Keratinocyte (primary cell): ENCODE measurements at regions not wholly inside any gene's neighbourhood (a gene's known extent, or its start where the extent isn't known, plus 50 kb on each side); places are given as distances from the start of the nearest gene placed in this dataset.

Source experiments
- DNase-seq: peaks from one replicate; pipeline ENCODE4 v3.0.0-alpha.2; 2011; ENCODE audit warnings: low read depth, missing footprints, low spot score
- FAIRE-seq: peaks from 2 replicates; lab custom pipeline; 2011; peaks lifted over from hg19 to GRCh38; lab: Jason Lieb, UNC
- H2AFZ ChIP-seq: 2 replicates; pipeline ENCODE4 v1.6.0; 2012; ENCODE audit warnings: low read length, control low read depth, inconsistent platforms; ENCODE audit not compliant: control insufficient read depth
- H3K27ac ChIP-seq: 2 replicates; pipeline ENCODE4 v1.5.1; 2011; ENCODE audit warnings: low read length; ENCODE audit not compliant: control insufficient read depth, insufficient read depth
- H3K27me3 ChIP-seq: 3 replicates; pipeline ENCODE4 v1.6.0; 2011; ENCODE audit warnings: low read length; ENCODE audit not compliant: control insufficient read depth, insufficient read depth; ENCODE audit errors: extremely low read depth
- H3K36me3 ChIP-seq, 2 experiments: 2 replicates in 1 of 2; 3 replicates in 1 of 2; pipeline ENCODE4 v1.5.1; 2011; ENCODE audit warnings: low read length in 2 of 2, mild to moderate bottlenecking in 1 of 2; ENCODE audit not compliant: control insufficient read depth in 2 of 2, insufficient read depth in 2 of 2; ENCODE audit errors: extremely low read depth in 1 of 2
- H3K4me1 ChIP-seq: 3 replicates; pipeline ENCODE4 v1.5.1; 2011; ENCODE audit warnings: low read length; ENCODE audit not compliant: control insufficient read depth, insufficient read depth; ENCODE audit errors: extremely low read depth
- H3K4me2 ChIP-seq: 3 replicates; pipeline ENCODE4 v1.6.0; 2011; ENCODE audit warnings: low read depth, low read length; ENCODE audit not compliant: control insufficient read depth, insufficient read depth; ENCODE audit errors: extremely low read depth
- H3K4me3 ChIP-seq, 3 experiments: fragments of 200-600 bp in 1 of 3; sonication (generic) in 1 of 3; 2 replicates in 2 of 3; 3 replicates in 1 of 3; pipeline ENCODE4 v1.5.1; 2011 to 2016; ENCODE audit warnings: low read length in 3 of 3, mild to moderate bottlenecking in 3 of 3, control low read depth in 2 of 3, inconsistent platforms in 1 of 3, low read depth in 1 of 3, mixed read lengths in 1 of 3, mixed run types in 1 of 3, moderate library complexity in 1 of 3; ENCODE audit not compliant: control insufficient read depth in 2 of 3, insufficient read depth in 2 of 3; ENCODE audit errors: extremely low read depth in 1 of 3
- H3K79me2 ChIP-seq: 2 replicates; pipeline ENCODE4 v1.6.0; 2012; ENCODE audit warnings: low read length; ENCODE audit not compliant: control insufficient read depth, insufficient read depth
- H3K9ac ChIP-seq: 3 replicates; pipeline ENCODE4 v1.6.0; 2011; ENCODE audit warnings: low read length; ENCODE audit not compliant: control insufficient read depth, insufficient read depth; ENCODE audit errors: extremely low read depth
- H3K9me1 ChIP-seq: 3 replicates; pipeline ENCODE4 v1.6.0; 2011; ENCODE audit warnings: low read length; ENCODE audit not compliant: control insufficient read depth, insufficient read depth; ENCODE audit errors: extremely low read depth
- H3K9me3 ChIP-seq: 2 replicates; pipeline ENCODE4 v1.5.1; 2012; ENCODE audit warnings: low read depth, low read length; ENCODE audit not compliant: control insufficient read depth
- H4K20me1 ChIP-seq: 3 replicates; pipeline ENCODE4 v1.6.0; 2011; ENCODE audit warnings: low read length; ENCODE audit not compliant: control insufficient read depth, insufficient read depth; ENCODE audit errors: extremely low read depth
- CTCF ChIP-seq, 3 experiments: IDR thresholded peaks in 1 of 3; conservative IDR thresholded peaks in 1 of 3; optimal IDR thresholded peaks in 1 of 3; 2 replicates in 2 of 3; 3 replicates in 1 of 3; pipeline versions ENCODE3 to v1.5.1; 2011; ENCODE audit warnings: low read length in 3 of 3, mild to moderate bottlenecking in 3 of 3, moderate library complexity in 2 of 3, control low read depth in 1 of 3, inconsistent platforms in 1 of 3; ENCODE audit not compliant: insufficient read depth in 2 of 3; ENCODE audit errors: extremely low read depth in 1 of 3
- EZH2 ChIP-seq: IDR thresholded peaks from one replicate; pipeline ENCODE4 v1.6.1; 2012; ENCODE audit warnings: inconsistent platforms, mild to moderate bottlenecking, low read length, moderate library complexity
- dilution Hi-C: fragments of 300-500 bp; cut with MboI; formaldehyde crosslinking; loops from one replicate; pipeline ENCODE4 v1.7.0; 2020; ENCODE audit warnings: low sequenced_read_pairs; ENCODE audit not compliant: extremely low pct_ligation_motif_present

GRCh38 chr9:763692-764091 is 77.8 kb upstream of the DMRT1 start:
- Histone ChIP-seq H3K9ac (no peak overlapping the region), H3K4me1 (no peaks in the 10 kb centered on the region), H3K4me2 (no peak overlapping the region), H3K27me3 (no peaks in the 10 kb centered on the region), H3K79me2 (no peaks in the 10 kb centered on the region), H3K4me3 (no peak overlapping the region), H3K9me1 (no peaks in the 10 kb centered on the region), H4K20me1 (no peaks in the 10 kb centered on the region), H3K27ac (no peak overlapping the region), H2AFZ (peak overlapping the region; percentile 62), H3K9me3 (no peaks in the 10 kb centered on the region), H3K36me3 (no peaks in the 10 kb centered on the region)
- TF ChIP-seq CTCF (optimal IDR thresholded peaks at IDR 0.05 in 1 of 3, IDR thresholded peaks at IDR 0.05 in 1 of 3, conservative IDR thresholded peaks at IDR 0.05 in 1 of 3; ENCODE audit: extremely low read depth in 1 of 3, insufficient read depth in 2 of 3, low read length in 3 of 3) (no peak), EZH2 (no peak)
- dilution Hi-C loops, result no loop called here
- DNase-seq (no peak), FAIRE-seq (no peak)

GRCh38 chr9:764105-764524 is 77.4 kb upstream of the DMRT1 start:
- Histone ChIP-seq H3K27me3 (no peaks in the 10 kb centered on the region), H3K4me1 (no peaks in the 10 kb centered on the region), H3K9me3 (no peaks in the 10 kb centered on the region), H3K9me1 (no peaks in the 10 kb centered on the region), H3K4me2 (no peak overlapping the region), H3K27ac (no peak overlapping the region), H3K4me3 (no peak overlapping the region), H3K36me3 (no peaks in the 10 kb centered on the region), H2AFZ (peak overlapping the region; percentile 51), H3K9ac (no peak overlapping the region), H4K20me1 (no peaks in the 10 kb centered on the region), H3K79me2 (no peaks in the 10 kb centered on the region)
- TF ChIP-seq CTCF (optimal IDR thresholded peaks at IDR 0.05 in 1 of 3, IDR thresholded peaks at IDR 0.05 in 1 of 3, conservative IDR thresholded peaks at IDR 0.05 in 1 of 3; ENCODE audit: extremely low read depth in 1 of 3, insufficient read depth in 2 of 3, low read length in 3 of 3), result peak; percentile 83 to 88 (median 88)
- TF ChIP-seq EZH2, result no peak
- dilution Hi-C loops, result no loop called here
- FAIRE-seq (peak; percentile 65), DNase-seq (peak; percentile 32)
